ENCODE measurements at regions not wholly inside any gene's neighbourhood (a gene's known extent, or its start where the extent isn't known, plus 50 kb on each side); places are given as distances from the start of the nearest gene placed in this dataset.

- no peaks in the 10 kb centered on the region for H3K27me3 ChIP-seq
- TF ChIP-seq POLR2A (IDR thresholded peaks at IDR 0.05): no peak
- TF ChIP-seq CTCF (IDR thresholded peaks at IDR 0.05): no peak
- DNase-seq: no peak
- no peak overlapping the region for H3K27ac ChIP-seq
- intact Hi-C loops (cut with DNase I): no loop called here
- peak in 1 of 4 donors; percentile 44 for ATAC-seq
- no peak overlapping the region for H3K4me3 ChIP-seq
- no peaks in the 10 kb centered on the region for H3K36me3 ChIP-seq
- WGBS, 4 donors: 69 to 91% (median 77%) methylated on average over 3 of the region's 3 CpGs
- H3K4me1 ChIP-seq: no peaks in the 10 kb centered on the region
- peaks cover 0 to 9% (median 0%) of the 10 kb centered on the region in 12 donors for H3K9me3 ChIP-seq
These were observed 521.9 kb downstream of the INSC start for GRCh38 chr11:15636521-15637089.

- intact Hi-C loops (cut with DNase I): no loop called here
- WGBS, 4 donors: 56 to 94% (median 79%) methylated on average over 1 of the region's 1 CpG
- DNase-seq (peak in 1 of 5 donors; percentile 32), ATAC-seq (peak; percentile 18 to 80 (median 54))
- Histone ChIP-seq H3K36me3 (no peaks in the 10 kb centered on the region), H3K27ac (no peak overlapping the region), H3K4me3 (no peak overlapping the region), H3K9me3 (peaks cover 0 to 9% (median 0%) of the 10 kb centered on the region in 12 donors), H3K27me3 (no peaks in the 10 kb centered on the region), H3K4me1 (no peaks in the 10 kb centered on the region)
- TF ChIP-seq POLR2A (IDR thresholded peaks at IDR 0.05): no peak
- TF ChIP-seq CTCF (IDR thresholded peaks at IDR 0.05): no peak
These were observed 523.7 kb downstream of the INSC start for GRCh38 chr11:15638386-15638787.

- no peak for ATAC-seq
- H3K27me3 ChIP-seq: no peaks in the 10 kb centered on the region
- H3K4me1 ChIP-seq: peaks cover 0 to 3% (median 0%) of the 10 kb centered on the region in 12 donors
- H3K36me3 ChIP-seq: no peaks in the 10 kb centered on the region
- H3K4me3 ChIP-seq: no peak overlapping the region
- intact Hi-C loops (cut with DNase I): loop anchor here in 5 of 10 donors (10.0 kb wide), 2 partner anchors 316 to 544 kb away; no protein-coding TSS in a partner anchor
- DNase-seq: no peak
- no peak overlapping the region for H3K27ac ChIP-seq
- WGBS, 4 donors: 75 to 84% (median 77%) methylated on average over 7 to 9 of the region's 9 CpGs
- peaks cover 0 to 9% (median 0%) of the 10 kb centered on the region in 12 donors for H3K9me3 ChIP-seq
- no peak for TF ChIP-seq POLR2A (IDR thresholded peaks at IDR 0.05)
- TF ChIP-seq CTCF (IDR thresholded peaks at IDR 0.05): no peak
These were observed 525.6 kb downstream of the INSC start for GRCh38 chr11:15640318-15640717.

DNA sequence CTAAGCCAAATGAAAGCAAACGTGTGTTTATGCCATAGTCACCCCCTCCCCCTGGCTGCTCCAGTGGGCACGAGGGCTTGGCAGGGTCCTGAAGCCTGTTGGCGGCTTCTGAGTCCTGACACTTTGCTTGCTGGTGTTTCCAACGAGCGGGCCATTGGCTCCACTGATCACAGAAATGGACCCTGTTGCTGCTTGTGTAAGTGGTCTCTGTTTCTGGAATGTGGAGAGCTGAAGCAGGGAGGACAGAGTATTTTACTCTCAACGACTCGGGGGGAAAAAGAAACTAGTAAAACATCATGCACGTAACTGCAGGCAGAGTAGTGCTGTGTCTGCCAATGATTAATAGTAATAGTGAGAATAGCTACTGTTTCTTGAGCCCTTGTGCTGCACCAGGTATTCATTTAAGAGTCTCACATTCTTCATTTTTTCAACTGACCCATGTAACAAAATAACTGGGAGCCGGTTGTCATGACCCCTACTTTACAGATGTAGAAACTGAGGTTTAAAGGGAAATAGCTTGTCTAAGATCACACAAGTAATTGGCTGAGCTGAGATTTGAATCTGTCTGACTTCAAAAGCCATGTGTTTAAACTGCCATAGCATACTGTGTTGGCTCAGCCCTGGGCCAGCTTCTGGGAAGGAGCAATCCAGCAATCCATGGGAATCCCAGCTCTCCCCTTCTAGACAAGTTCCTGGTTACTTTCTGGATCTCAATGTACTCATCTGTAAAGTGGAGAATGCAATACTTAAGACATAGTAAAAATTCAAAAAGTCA is 526.7 kb downstream of the INSC start:
- TF ChIP-seq POLR2A (IDR thresholded peaks at IDR 0.05): no peak
- TF ChIP-seq CTCF (IDR thresholded peaks at IDR 0.05): no peak
- no peaks in the 10 kb centered on the region for H3K27me3 ChIP-seq
- WGBS, 4 donors: 65 to 75% (median 72%) methylated on average over 9 of the region's 9 CpGs
- DNase-seq: no peak
- H3K36me3 ChIP-seq: no peaks in the 10 kb centered on the region
- H3K27ac ChIP-seq: no peak overlapping the region
- no peak overlapping the region for H3K4me3 ChIP-seq
- intact Hi-C loops (cut with DNase I): loop anchor here in 5 of 10 donors (10.0 kb wide), 2 partner anchors 317 to 543 kb away; no protein-coding TSS in a partner anchor
- peaks cover 0 to 4% (median 0%) of the 10 kb centered on the region in 12 donors for H3K9me3 ChIP-seq
- ATAC-seq: no peak
- peaks cover 0 to 3% (median 0%) of the 10 kb centered on the region in 12 donors for H3K4me1 ChIP-seq
